ENCODE measurements at regions not wholly inside any gene's neighbourhood (a gene's known extent, or its start where the extent isn't known, plus 50 kb on each side); places are given as distances from the start of the nearest gene placed in this dataset.

DNA sequence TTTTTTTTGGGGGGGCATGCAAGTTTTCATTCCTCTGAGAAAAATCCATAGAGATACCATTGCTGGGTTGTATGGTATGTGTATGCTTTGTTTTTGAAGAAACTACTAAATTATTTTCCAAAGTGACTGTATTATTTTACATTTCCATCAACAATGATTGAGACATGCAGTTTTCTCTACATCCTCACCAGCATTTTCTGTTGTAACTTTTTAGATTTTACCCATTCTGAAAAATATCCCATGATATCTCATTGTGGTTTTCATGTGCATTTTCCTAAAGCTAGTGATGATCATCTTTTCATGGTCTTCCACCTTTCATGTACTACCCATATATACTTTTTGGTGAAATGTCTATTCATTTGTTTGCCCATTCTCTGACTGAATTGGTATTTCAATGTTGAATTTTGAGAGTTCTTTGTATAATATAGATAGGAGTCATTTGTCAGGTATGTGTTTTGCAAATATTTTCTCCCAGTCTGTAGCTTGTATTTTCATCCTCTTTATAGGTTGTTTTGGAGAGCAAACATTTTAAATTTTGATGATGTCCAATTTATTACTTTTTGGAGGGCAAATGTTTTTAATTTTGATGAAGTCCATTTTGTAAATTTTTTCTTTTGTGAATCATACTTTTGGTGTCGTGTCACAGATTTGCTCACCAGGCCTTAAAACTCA is 827.5 kb upstream of the CITED2 start:
- no peak for TF ChIP-seq CTCF (IDR thresholded peaks at IDR 0.05)
- no peak for TF ChIP-seq POLR2A (IDR thresholded peaks at IDR 0.05)

All from Peyer's patch (tissue), 4 donors.